ENCODE measurements at regions not wholly inside any gene's neighbourhood (a gene's known extent, or its start where the extent isn't known, plus 50 kb on each side); places are given as distances from the start of the nearest gene placed in this dataset.

DNA sequence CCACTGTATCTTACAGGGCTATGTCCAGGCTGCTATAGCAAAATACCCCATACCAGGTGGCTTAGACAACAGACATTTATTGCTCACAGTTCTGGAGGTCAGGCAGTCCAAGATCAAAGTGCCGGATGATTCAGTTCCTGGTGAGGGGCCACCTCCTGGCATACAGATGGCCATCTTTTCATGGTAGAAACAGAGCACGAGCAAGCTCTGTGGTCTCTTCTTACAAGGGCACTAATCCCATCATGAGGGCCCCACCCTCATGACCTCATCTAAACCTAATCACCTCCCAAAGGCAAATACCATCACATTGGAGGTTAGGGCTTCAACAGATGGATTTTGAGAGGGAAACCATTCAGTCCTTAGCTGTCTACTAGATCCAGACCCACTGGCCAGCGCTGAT, 117.4 kb upstream of the NECTIN1 start:
- TF ChIP-seq, protein P1, sequence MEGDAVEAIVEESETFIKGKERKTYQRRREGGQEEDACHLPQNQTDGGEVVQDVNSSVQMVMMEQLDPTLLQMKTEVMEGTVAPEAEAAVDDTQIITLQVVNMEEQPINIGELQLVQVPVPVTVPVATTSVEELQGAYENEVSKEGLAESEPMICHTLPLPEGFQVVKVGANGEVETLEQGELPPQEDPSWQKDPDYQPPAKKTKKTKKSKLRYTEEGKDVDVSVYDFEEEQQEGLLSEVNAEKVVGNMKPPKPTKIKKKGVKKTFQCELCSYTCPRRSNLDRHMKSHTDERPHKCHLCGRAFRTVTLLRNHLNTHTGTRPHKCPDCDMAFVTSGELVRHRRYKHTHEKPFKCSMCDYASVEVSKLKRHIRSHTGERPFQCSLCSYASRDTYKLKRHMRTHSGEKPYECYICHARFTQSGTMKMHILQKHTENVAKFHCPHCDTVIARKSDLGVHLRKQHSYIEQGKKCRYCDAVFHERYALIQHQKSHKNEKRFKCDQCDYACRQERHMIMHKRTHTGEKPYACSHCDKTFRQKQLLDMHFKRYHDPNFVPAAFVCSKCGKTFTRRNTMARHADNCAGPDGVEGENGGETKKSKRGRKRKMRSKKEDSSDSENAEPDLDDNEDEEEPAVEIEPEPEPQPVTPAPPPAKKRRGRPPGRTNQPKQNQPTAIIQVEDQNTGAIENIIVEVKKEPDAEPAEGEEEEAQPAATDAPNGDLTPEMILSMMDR (IDR thresholded peaks at IDR 0.05): no peak
- TF ChIP-seq POLR2A (IDR thresholded peaks at IDR 0.05): no peak

All from prostate gland (tissue), 2 donors.